ENCODE measurements at regions not wholly inside any gene's neighbourhood (a gene's known extent, or its start where the extent isn't known, plus 50 kb on each side); places are given as distances from the start of the nearest gene placed in this dataset.

DNA sequence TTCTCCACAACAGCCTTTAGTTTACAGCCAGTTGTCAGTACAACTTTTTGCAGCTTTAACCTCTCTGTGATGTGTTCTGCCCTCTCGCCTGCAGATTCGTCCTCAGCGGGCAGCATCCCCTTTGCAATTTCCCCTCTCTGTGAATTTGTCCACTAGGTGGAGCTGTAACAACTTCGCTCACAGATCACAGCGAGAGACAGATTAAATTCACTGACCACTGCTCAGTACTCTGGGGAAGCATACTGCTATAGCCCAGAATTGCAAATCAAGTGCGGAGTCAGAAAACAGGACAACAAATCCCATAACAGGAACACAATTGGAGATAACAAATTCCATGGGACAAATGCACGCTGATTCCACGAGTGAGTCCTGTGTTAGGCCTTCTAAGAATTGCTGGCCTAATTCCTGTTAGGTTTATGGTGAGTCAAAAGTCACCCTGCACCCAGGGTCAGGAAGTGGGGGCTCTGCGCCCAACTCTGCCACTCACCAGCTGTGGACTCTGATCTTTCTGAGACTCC is 2124.9 kb downstream of the MAT2B start:
- in situ Hi-C loops (cut with HindIII; ENCODE audit: low sequenced_read_pairs): no loop called here

DNA sequence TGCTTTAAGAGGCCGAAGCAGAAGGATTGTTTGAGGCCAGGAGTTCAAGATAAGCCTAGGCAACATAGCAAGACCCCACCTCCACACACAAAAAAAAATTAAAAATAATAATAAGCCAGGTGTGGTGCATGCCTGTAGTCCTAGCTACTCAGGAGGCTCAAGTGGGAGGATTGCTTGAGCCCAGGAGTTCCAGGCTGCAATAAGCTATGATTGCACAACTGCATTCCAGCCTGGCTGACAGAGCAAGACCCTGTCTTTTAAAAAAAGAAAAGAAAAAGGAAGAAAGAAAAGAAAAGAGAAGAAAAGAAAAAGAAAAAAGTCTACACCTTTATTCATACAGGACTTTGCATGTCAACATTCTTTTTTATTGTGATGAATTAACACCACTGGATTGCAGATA is 2125.8 kb downstream of the MAT2B start:
- in situ Hi-C loops (cut with HindIII; ENCODE audit: low sequenced_read_pairs): no loop called here

DNA sequence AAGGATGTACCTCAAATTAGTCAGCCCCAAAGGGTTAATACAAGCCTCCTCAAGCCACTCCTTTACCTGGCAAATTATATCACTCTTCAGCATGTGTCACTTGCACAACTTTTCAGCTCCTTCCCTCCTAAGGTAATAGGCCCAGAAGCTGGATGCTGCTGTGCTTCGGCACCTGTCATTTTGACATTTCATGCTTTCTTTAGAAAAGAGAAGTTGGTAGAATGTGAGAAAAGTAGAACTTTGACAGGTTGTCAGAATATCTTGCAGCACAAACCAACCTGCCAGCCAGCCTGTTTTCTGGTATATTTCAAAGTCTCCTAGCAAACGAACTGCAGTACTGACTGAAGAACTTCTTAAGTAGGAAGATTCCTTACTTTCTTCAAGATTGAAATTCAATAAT is 2136.9 kb downstream of the MAT2B start:
- in situ Hi-C loops (cut with HindIII; ENCODE audit: low sequenced_read_pairs): no loop called here

DNA sequence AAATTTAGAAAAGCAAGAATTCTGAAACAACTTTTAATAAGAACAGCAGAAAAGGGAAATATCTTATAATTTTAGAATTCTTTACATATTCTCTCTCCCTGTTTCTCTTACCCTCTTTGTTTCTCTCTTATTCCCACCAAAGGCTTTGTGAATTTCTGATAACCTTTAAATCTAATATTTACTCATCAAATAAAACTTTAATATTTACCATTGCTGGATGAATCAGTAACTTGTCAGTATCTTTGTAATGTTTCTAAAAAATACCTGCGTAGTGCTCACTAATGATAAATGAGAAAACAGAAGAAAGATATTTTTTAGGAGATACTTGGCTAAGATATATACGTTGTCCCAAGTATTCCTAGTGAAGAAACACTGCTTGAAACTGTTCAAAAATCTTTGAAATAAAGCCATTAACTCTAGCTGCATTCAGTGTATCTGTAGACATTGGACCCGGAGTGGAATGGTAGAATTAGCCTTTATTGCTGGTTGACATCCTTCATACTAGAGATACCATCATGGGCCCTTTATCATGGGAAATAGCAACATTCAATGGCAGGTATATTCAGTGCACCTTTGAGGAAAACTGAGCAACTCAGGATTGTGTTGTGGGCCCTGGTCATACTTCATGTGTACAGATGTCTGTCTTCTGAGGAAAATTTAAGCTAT is 2160.4 kb downstream of the MAT2B start:
- in situ Hi-C loops (cut with HindIII; ENCODE audit: low sequenced_read_pairs): no loop called here

DNA sequence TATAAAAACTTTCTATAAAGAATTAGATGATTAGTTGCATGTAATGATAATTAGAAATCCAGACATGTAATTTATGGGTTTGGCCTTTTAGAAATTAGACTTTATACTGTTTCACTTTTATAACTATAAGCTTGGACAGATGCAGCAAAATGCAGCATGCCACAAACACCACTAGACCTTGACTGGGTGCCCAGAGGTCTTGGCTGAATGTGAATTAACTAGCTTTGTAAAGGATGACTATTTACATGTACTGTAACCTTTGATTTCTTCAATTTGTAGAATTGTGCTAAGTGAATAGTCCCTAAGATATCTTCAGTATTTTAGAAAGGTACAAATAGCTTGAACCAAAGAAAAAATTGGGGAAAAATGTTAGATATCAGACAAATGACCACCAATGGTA is 2168.1 kb downstream of the MAT2B start:
- in situ Hi-C loops (cut with HindIII; ENCODE audit: low sequenced_read_pairs): no loop called here

DNA sequence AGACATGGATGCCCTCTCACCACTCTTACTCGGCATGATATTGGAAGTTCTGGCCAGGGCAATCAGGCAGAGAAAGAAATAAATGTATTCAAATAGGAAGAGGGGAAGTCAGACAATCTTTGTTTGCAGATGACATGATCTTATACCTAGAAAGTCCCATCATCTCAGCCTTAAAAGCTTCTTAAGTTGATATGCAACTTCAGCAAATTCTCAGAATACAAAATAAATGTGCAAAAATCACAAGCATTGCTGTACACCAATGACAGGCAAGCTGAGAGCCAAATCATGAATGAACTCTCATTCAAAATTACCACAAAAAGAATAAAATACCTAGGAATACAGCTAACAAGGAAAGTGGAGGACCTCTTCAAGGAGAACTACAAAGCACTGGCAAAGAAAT is 2190.4 kb downstream of the MAT2B start:
- in situ Hi-C loops (cut with HindIII; ENCODE audit: low sequenced_read_pairs): no loop called here

DNA sequence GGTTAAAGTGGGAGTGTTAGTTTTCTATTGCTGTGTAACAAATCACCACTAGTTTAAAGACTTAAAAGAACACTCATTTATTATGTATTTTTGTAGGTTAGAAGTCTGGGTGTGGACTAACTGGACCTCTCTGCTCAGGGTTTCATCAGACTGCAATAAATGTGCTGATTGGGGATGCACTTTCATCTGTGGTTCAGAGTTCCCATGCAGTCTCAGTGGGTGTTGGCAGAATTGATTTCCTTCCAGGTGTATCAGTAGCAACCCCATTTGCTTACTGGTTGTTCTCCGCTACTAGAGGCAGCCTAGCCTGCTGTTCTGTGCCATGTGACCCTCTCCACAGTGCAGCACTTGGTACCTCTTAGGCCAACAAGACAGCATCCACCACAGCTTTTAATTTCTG is 2200.5 kb downstream of the MAT2B start:
- in situ Hi-C loops (cut with HindIII; ENCODE audit: low sequenced_read_pairs): no loop called here

DNA sequence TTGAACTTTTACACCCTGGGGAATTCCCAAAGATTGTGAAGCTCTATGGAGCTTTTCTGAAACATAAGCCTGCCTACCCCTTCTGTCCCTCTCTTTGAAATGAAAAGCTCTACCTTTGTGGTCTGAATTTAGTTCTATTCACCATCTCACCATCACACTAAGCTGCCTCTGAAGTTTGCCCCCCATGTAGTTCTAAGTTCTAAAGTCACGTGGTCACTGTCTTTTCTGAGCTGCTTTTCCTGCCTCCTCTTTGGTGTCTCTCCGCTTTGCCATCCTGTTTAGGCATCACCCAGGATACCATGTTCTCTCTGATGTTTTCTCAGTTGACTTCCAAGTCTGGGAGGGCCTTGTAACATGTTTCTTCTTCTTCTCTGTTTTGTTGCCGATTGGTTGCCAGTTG is 2206.6 kb downstream of the MAT2B start:
- in situ Hi-C loops (cut with HindIII; ENCODE audit: low sequenced_read_pairs): no loop called here

DNA sequence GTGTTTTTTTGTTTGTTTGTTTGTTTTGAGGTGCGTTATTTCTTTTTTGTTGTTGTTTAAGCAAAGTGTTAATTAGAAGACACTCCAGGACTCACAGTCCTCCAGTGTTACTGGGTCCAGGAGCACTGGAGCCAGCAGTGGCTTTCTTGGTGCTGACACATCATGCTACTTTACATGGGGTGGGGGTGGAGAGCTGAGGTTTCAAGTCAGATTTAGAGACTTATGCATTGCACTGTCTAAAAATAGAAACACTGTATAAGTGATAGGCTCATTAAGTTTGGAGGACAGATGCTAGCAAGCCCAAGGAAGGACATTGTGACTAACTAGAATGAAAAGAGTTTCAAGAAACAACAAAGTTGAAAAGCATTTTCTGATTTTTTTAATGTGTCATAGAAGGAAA is 2209.2 kb downstream of the MAT2B start:
- in situ Hi-C loops (cut with HindIII; ENCODE audit: low sequenced_read_pairs): no loop called here

DNA sequence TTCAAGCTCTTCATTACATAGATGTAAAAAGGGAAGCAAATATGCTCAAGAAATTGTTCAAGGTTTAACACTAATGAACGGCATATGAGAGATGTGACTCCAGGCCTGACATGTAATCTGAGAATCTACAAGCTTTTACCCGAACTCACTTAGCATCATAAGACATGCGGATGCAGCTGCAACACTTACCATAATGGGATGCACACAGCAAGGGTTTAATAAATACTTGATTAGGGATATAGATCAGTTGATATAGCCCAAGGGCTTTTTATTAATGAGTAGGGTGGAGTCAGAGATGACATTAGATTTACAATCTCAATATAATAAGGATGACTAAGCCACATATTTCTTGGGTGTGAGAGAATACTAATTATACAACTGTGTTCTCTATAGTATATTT is 2215.5 kb downstream of the MAT2B start:
- in situ Hi-C loops (cut with HindIII; ENCODE audit: low sequenced_read_pairs): no loop called here

DNA sequence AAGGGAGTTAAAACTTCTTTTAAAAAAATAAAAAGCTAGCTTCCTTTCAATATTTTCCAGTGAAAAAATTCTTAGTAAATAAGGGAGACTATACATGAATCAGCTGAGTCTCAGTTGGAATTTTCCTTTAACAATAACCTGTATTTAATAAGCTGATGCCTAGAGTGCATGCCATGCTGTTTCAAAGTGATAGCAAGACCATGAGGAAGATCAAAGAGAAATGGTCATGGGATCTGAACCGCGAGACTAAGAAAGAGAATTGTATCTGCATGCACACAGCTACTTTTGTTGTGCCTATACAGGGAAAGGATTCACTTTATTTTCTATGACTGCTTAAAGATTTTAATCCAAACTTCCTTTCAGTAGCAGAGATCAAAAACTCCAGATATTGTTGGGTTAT is 2217.0 kb downstream of the MAT2B start:
- in situ Hi-C loops (cut with HindIII; ENCODE audit: low sequenced_read_pairs): no loop called here

DNA sequence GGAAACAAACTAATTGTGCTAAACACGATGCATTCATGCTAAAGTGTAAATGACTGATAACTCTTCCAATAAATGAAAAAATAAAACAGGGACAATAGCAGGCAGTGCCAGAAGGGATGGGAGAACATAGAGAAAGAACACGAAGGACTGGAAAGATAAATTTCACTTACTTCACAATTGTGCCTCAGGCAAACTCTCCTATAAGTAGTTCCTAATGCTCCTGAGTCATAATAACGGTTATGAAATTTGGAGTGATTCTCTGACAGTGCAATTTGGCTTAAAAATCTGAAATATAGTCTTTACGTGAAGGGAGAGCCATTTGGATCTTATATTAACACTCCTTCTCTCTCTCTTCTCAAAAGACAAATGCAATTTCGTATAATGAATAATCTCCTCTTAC is 2218.5 kb downstream of the MAT2B start:
- in situ Hi-C loops (cut with HindIII; ENCODE audit: low sequenced_read_pairs): no loop called here

DNA sequence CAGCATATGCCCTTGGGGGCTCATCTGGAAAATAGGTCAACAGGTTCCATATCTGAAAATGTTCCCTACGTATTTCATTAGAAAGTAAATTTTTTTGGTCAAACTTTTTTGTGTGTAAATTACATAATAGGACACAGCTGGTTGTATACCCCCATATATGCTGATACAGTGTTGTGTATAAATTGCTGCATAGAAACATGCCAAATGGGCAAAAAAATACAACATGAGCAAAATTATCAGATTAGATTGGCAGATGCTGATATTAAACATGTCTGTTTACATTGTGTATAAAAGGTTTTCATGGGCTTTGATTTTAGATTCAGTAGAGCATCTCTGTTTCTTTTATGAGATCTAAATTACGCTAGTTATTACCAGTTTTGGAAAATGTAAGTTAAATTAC is 2223.0 kb downstream of the MAT2B start:
- in situ Hi-C loops (cut with HindIII; ENCODE audit: low sequenced_read_pairs): no loop called here

DNA sequence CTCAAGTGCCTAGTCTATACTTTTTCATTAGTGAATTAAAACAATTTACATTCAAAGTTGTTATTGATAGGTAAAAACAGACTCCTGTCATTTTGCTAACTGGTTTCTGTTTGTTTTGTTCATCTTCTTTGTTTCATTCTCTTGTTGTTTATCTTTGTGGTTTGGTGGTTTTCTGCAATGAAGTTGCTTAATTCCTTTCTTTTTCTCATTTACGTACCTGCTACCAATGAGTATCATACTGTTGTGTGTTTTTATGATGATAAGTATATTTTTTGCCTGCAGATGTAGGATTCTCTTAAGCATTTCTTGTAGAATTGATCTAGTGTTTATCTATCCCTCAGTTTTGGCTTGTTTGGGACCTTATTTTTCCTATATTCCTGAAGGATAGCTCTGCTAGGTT is 2230.0 kb downstream of the MAT2B start:
- in situ Hi-C loops (cut with HindIII; ENCODE audit: low sequenced_read_pairs): no loop called here

DNA sequence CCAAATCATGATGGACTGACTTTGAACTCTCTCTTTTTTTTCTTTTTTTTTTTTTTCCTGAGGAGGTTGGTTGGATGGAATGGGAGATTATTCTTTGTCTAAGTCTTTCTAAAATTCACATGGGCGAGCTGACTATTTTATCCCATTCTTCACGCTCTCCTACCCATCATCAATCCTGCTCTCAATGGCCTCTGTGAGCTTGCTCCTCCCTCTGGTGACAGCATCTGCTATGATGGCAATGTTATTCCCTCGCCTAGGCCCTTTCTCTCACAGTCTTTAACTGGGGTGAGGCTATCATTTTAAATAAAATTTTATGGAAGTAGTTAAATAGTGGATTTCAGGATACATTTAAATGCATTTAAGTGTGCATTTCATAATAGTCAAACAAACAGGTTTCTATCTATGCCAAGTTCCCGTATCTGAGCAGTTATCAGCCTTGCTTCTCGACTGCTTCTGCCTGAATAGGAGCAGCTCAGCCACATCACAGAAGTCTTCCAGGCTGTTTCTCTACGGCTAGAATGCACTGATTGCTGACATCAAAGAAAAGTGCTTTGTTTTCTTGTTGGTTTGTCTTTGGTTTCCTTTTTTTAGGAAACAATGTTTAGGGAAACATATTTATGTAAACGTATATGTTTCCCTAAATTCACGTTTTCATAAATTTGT is 2233.8 kb downstream of the MAT2B start:
- in situ Hi-C loops (cut with HindIII; ENCODE audit: low sequenced_read_pairs): no loop called here

DNA sequence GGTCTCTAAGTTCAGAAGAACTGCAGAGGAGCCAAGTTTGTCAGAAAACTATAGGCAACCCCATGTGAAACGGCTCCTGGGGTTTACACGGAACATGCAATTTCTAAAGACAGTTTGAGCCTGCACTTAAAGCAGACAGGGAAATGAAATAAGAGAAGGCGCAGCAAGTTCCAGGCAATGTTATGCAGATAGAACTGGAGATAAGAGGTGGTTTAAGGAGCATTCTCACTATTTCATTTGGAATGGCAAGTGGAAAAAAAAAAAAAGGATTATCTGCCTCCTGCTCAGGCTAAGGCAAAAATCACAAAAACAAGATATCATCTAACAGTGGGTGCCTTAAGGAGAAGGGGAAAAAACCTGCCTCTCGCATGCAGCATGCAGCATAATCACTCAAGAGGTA is 2252.4 kb downstream of the MAT2B start:
- in situ Hi-C loops (cut with HindIII; ENCODE audit: low sequenced_read_pairs): no loop called here

DNA sequence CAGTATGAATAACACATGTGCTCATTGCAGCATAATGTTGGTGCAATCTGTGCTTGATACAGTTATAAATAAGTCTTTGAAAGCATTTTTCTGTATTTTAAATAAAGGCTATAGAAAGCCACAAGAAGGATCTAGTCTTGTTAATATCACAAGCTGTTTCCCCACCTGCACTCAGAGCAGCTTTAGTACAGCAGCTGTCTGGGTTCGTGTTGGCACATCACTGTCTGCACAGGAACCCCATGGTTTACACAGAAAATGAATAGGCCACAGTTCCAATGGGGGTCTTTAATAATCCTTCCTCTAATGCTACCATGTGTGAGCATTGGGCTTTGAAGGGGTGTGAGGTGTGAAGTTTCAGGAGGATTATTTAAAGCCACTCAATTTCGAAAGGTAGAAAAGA is 2269.7 kb downstream of the MAT2B start:
- in situ Hi-C loops (cut with HindIII; ENCODE audit: low sequenced_read_pairs): no loop called here

DNA sequence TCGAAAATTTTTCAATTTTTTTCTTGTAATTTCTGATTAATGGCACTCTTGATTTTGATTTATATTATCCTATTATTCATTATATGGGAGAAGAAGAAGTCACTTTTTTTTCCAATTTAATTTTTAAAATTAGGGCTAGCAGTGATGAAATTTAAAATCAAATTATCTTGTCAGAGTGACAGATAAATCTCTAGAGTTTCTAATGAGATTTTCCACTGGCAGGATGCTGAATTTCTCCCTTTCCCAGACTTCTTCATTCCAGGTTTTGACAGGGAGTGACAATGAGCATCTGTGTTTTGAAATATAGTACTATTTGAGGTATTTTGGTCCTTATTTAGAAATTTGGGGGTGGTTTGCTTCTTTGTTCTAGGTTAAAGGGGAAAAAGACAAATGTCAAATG is 2274.1 kb downstream of the MAT2B start:
- in situ Hi-C loops (cut with HindIII; ENCODE audit: low sequenced_read_pairs): no loop called here

DNA sequence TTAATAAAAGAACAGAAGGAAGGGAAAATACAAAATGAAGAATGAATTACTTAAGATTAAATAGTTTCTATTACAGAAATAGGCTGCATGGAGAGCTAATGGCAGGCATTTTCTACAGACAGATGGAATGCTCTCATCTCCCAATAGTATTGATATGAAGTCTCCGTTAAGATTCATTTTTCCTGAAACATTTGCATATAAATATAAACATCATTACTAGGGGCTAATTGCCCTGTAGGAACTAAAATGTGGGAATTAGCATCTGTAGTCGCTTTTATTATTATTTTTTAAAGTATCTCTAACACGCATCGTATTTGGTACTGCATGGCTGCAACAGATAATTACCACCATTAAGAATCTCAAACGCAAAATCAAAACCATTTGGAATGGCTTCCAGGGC is 2275.5 kb downstream of the MAT2B start:
- in situ Hi-C loops (cut with HindIII; ENCODE audit: low sequenced_read_pairs): no loop called here

DNA sequence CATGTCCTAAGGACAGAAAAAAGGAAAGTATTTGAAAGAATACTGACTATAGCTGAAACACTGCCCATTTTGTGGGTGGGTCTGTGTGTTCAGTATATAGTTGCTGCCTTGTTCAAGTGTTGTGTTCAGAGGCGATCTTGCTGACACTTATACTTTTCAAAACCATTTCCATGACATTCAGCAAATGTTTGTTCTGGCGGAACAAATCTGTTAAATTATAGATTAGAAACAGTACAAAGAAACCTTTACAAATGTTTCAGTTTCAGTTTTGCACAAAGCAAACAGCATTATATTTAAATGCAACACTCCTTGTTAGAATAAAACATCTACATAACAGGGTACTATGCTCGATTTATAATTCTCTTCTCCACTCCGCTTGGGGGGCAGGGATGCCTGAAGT is 2276.3 kb downstream of the MAT2B start:
- in situ Hi-C loops (cut with HindIII; ENCODE audit: low sequenced_read_pairs): no loop called here

DNA sequence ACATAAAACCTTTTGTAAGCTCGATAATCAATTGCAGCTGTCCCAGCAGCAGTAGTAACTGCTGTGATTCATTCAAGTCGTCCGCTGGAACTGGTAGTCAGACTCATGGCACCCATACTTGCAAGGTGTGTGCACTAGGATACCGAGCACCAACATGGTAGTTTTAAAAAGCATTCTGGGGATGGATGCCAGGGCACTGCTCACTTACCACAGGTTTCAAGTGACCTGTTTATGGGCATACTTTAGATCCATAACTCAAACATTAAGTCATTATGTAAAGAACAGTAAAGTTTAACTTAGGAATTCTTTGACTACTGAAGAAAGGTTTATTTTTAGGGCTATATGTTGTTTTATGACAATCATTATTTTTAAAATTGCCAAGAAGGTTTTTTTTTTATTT is 2277.6 kb downstream of the MAT2B start:
- in situ Hi-C loops (cut with HindIII; ENCODE audit: low sequenced_read_pairs): no loop called here

DNA sequence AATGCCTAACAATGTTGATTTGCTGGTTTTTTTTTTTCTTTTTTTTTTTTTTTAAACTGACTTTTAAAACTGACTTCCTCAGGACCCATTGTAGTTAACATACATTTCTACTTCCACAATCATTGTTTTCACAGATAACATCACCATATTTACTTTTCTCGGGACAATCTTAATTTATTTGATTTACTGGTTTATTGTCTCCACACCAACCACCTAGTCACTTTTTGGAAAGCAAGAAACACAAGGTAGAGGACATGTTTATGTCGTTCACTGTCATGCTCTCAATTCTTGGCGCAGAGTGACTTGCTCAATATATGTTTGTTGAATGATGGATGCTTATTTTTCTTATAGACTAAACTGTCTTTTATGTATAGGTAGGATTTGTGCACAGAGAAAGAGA is 2280.7 kb downstream of the MAT2B start:
- in situ Hi-C loops (cut with HindIII; ENCODE audit: low sequenced_read_pairs): no loop called here

DNA sequence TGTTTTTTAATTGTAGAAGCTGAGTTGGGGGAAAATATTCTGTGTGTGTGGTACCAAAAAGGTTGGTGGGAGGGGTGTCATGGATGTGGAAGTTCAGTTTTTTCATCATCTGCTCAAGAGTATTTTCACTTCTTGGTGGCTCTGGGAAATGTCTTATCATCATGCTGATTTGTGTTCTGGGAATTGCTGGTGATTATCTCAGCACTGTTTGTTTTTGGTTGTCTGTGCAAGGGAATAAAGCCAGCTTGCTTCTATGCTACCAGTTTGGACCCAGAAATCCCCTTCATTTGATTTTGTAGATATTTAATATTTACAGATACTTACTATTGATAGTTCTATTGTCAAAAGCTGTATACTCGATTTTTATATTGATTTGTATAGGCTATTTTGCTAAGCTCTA is 2289.7 kb downstream of the MAT2B start:
- in situ Hi-C loops (cut with HindIII; ENCODE audit: low sequenced_read_pairs): no loop called here
